Fibroblast of lung (primary cell): ENCODE measurements at regions not wholly inside any gene's neighbourhood (a gene's known extent, or its start where the extent isn't known, plus 50 kb on each side); places are given as distances from the start of the nearest gene placed in this dataset.

Experiments used
- CTCF ChIP-seq, 2 donors: IDR thresholded peaks in 1 of 2; conservative IDR thresholded peaks in 1 of 2; 1 replicate in 1 of 2; 2 replicates in 1 of 2; pipeline ENCODE4 v1.5.1; 2011 to 2012; ENCODE audit warnings: low read length in 2 of 2, control low read depth in 1 of 2, inconsistent platforms in 1 of 2, low read depth in 1 of 2, mild to moderate bottlenecking in 1 of 2
- EZH2 ChIP-seq: IDR thresholded peaks from 2 replicates; pipeline ENCODE4 v1.5.1; 2012; ENCODE audit warnings: low read length, control low read depth, mild to moderate bottlenecking; ENCODE audit errors: missing control alignments

GRCh38 chr16:58970775-58971174 lies 236.7 kb upstream of the GOT2 start:
- TF ChIP-seq CTCF (conservative IDR thresholded peaks at IDR 0.05 in 1 of 2, IDR thresholded peaks at IDR 0.05 in 1 of 2; ENCODE audit: low read depth in 1 of 2, low read length in 2 of 2) (no peak), EZH2 (no peak)
